Fibroblast of lung (primary cell): ENCODE measurements at regions not wholly inside any gene's neighbourhood (a gene's known extent, or its start where the extent isn't known, plus 50 kb on each side); places are given as distances from the start of the nearest gene placed in this dataset.

Experiments used
- DNase-seq, 2 donors: peaks; one replicate each; pipeline versions ENCODE4 v3.0.0 to v3.0.0-alpha.2; 2010; ENCODE audit warnings: low read depth in 2 of 2
- H2AFZ ChIP-seq: 2 replicates; pipeline ENCODE4 v1.5.1; 2012; ENCODE audit warnings: low read length, control low read depth, inconsistent platforms
- H3K27ac ChIP-seq: 2 replicates; pipeline ENCODE4 v1.5.1; 2011; ENCODE audit warnings: low read length, control low read depth; ENCODE audit not compliant: insufficient read depth
- H3K27me3 ChIP-seq: 2 replicates; pipeline ENCODE4 v1.5.1; 2011; ENCODE audit warnings: mild to moderate bottlenecking, low read length; ENCODE audit not compliant: control insufficient read depth, insufficient read depth
- H3K36me3 ChIP-seq: 2 replicates; pipeline ENCODE4 v1.5.1; 2011; ENCODE audit warnings: low read length; ENCODE audit not compliant: control insufficient read depth, insufficient read depth
- H3K4me1 ChIP-seq: 2 replicates; pipeline ENCODE4 v1.5.1; 2011; ENCODE audit warnings: low read length; ENCODE audit not compliant: control insufficient read depth, insufficient read depth; ENCODE audit errors: extremely low read depth
- H3K4me2 ChIP-seq: 2 replicates; pipeline ENCODE4 v1.5.1; 2011; ENCODE audit warnings: low read length, control low read depth; ENCODE audit not compliant: insufficient read depth; ENCODE audit errors: extremely low read depth
- H3K4me3 ChIP-seq, 4 experiments: fragments of 200-600 bp in 1 of 4; sonication (generic) in 1 of 4; replicated peaks in 1 of 4; 2 replicates each; pipeline ENCODE4 v1.5.1; 2011 to 2016; ENCODE audit warnings: low read length in 4 of 4, low read depth in 3 of 4, mild to moderate bottlenecking in 3 of 4, control low read depth in 2 of 4, inconsistent platforms in 1 of 4, mixed read lengths in 1 of 4; ENCODE audit not compliant: insufficient read depth in 1 of 4; ENCODE audit errors: control extremely low read depth in 1 of 4
- H3K79me2 ChIP-seq: 2 replicates; pipeline ENCODE4 v1.5.1; 2012; ENCODE audit warnings: mild to moderate bottlenecking, low read length, inconsistent platforms; ENCODE audit not compliant: control insufficient read depth, insufficient read depth
- H3K9ac ChIP-seq: 2 replicates; pipeline ENCODE4 v1.5.1; 2011; ENCODE audit warnings: mild to moderate bottlenecking, low read length, control low read depth; ENCODE audit not compliant: insufficient read depth
- H3K9me3 ChIP-seq: 2 replicates; pipeline ENCODE4 v1.5.1; 2012; ENCODE audit warnings: low read depth, low read length; ENCODE audit not compliant: control insufficient read depth, insufficient read depth
- H4K20me1 ChIP-seq: 2 replicates; pipeline ENCODE4 v1.5.1; 2011; ENCODE audit warnings: low read length; ENCODE audit not compliant: control insufficient read depth, insufficient read depth; ENCODE audit errors: extremely low read depth
- CTCF ChIP-seq, 2 donors: IDR thresholded peaks in 1 of 2; conservative IDR thresholded peaks in 1 of 2; 1 replicate in 1 of 2; 2 replicates in 1 of 2; pipeline ENCODE4 v1.5.1; 2011 to 2012; ENCODE audit warnings: low read length in 2 of 2, control low read depth in 1 of 2, inconsistent platforms in 1 of 2, low read depth in 1 of 2, mild to moderate bottlenecking in 1 of 2
- EZH2 ChIP-seq: IDR thresholded peaks from 2 replicates; pipeline ENCODE4 v1.5.1; 2012; ENCODE audit warnings: low read length, control low read depth, mild to moderate bottlenecking; ENCODE audit errors: missing control alignments

DNA sequence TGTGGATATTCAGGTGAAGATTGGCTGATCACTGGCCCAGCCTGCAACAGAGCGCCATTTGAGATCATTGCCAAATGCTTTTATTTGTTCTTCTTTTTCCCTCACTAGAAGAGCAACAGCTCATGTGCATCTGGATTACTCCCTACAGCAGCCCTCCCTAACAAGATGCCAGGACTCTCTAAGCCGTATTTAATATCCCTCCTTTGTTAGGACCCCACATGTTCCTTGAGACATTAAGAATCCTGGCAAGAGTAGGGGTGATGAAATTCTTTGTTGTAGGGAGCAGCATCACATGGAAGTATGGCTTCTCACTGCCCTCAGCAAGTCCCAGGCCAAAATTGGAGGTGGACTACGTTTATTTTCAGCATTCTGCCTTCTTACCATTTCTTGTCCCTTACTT, 167.8 kb downstream of the PAX1 start:
- no peaks in the 10 kb centered on the region for H3K79me2 ChIP-seq
- no peaks in the 10 kb centered on the region for H3K36me3 ChIP-seq
- H3K4me3 ChIP-seq = no peak overlapping the region
- DNase-seq = no peak
- no peaks in the 10 kb centered on the region for H3K9me3 ChIP-seq
- H3K27me3 ChIP-seq = no peaks in the 10 kb centered on the region
- no peak overlapping the region for H3K4me2 ChIP-seq
- H2AFZ ChIP-seq = no peak overlapping the region
- H3K27ac ChIP-seq = no peak overlapping the region
- no peaks in the 10 kb centered on the region for H3K4me1 ChIP-seq
- no peaks in the 10 kb centered on the region for H4K20me1 ChIP-seq
- H3K9ac ChIP-seq = no peak overlapping the region
- no peak for TF ChIP-seq CTCF (conservative IDR thresholded peaks at IDR 0.05 in 1 of 2, IDR thresholded peaks at IDR 0.05 in 1 of 2; ENCODE audit: low read depth in 1 of 2, low read length in 2 of 2)
- TF ChIP-seq EZH2 = no peak

- Histone ChIP-seq H3K79me2 (no peaks in the 10 kb centered on the region), H3K4me3 (no peak overlapping the region), H2AFZ (no peak overlapping the region), H3K4me1 (no peaks in the 10 kb centered on the region), H3K9ac (no peak overlapping the region), H3K4me2 (no peak overlapping the region), H3K27me3 (no peaks in the 10 kb centered on the region), H3K9me3 (no peaks in the 10 kb centered on the region), H4K20me1 (no peaks in the 10 kb centered on the region), H3K36me3 (no peaks in the 10 kb centered on the region), H3K27ac (no peak overlapping the region)
- DNase-seq = no peak
- no peak for TF ChIP-seq EZH2
Measured at GRCh38 chr20:21867811-21868210, 162.3 kb downstream of the PAX1 start.

DNA sequence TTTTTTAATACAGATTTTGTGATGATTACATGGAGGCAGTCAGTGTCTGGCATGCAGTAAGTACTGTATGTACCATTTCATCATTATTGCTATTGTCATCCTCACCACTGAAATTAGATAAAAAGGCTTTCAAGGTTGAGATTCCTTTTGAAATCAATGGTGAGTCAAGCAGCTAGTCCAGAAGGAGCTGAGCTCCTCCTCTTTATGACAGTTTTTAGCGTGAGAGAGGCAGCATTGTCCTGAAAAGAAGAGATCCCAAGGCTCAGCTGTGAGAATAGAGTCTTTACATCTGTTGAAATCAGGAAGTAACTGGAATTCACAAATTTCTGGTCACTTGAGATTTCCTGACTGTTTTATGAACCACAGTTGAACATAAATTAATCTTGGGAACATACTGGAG, 161.9 kb downstream of the PAX1 start:
- no peak for DNase-seq
- Histone ChIP-seq H3K4me3 (no peak overlapping the region), H4K20me1 (no peaks in the 10 kb centered on the region), H3K9ac (no peak overlapping the region), H3K27me3 (no peaks in the 10 kb centered on the region), H3K4me2 (no peak overlapping the region), H3K4me1 (no peaks in the 10 kb centered on the region), H3K9me3 (no peaks in the 10 kb centered on the region), H3K36me3 (no peaks in the 10 kb centered on the region), H2AFZ (no peak overlapping the region), H3K79me2 (no peaks in the 10 kb centered on the region), H3K27ac (no peak overlapping the region)
- no peak for TF ChIP-seq CTCF (conservative IDR thresholded peaks at IDR 0.05 in 1 of 2, IDR thresholded peaks at IDR 0.05 in 1 of 2; ENCODE audit: low read depth in 1 of 2, low read length in 2 of 2)
- no peak for TF ChIP-seq EZH2
